ENCODE measurements at regions not wholly inside any gene's neighbourhood (a gene's known extent, or its start where the extent isn't known, plus 50 kb on each side); places are given as distances from the start of the nearest gene placed in this dataset.

- no peak overlapping the region for H3K4me3 Mint-ChIP-seq (ENCODE audit: unreplicated experiment)
- H3K36me3 Mint-ChIP-seq (ENCODE audit: unreplicated experiment): no peaks in the 10 kb centered on the region
- TF ChIP-seq CTCF (IDR thresholded peaks at IDR 0.05; ENCODE audit: partially characterized antibody, unreplicated experiment): no peak
Measured at GRCh38 chr10:8566737-8567136, 512.2 kb downstream of the GATA3 start.

GRCh38 chr10:8568401-8568800 is 513.9 kb downstream of the GATA3 start:
- Mint-ChIP-seq H3K4me3 (ENCODE audit: unreplicated experiment) (no peak overlapping the region), H3K27me3 (ENCODE audit: unreplicated experiment) (no peaks in the 10 kb centered on the region), H3K9me3 (ENCODE audit: unreplicated experiment) (no peaks in the 10 kb centered on the region), H3K4me1 (ENCODE audit: low read depth, unreplicated experiment) (no peaks in the 10 kb centered on the region), H3K36me3 (ENCODE audit: unreplicated experiment) (no peaks in the 10 kb centered on the region), H3K27ac (ENCODE audit: unreplicated experiment) (no peak overlapping the region)
- no peak for TF ChIP-seq CTCF (IDR thresholded peaks at IDR 0.05; ENCODE audit: partially characterized antibody, unreplicated experiment)
- DNase-seq: no peak

More at GRCh38 chr10:8566737-8567136, 512.2 kb downstream of the GATA3 start:
- Mint-ChIP-seq H3K27me3 (ENCODE audit: unreplicated experiment) (no peaks in the 10 kb centered on the region), H3K27ac (ENCODE audit: unreplicated experiment) (no peak overlapping the region), H3K9me3 (ENCODE audit: unreplicated experiment) (no peaks in the 10 kb centered on the region), H3K4me1 (ENCODE audit: low read depth, unreplicated experiment) (no peaks in the 10 kb centered on the region)
- no peak for DNase-seq

GRCh38 chr10:8575620-8576019 is 521.1 kb downstream of the GATA3 start:
- Mint-ChIP-seq H3K27ac (ENCODE audit: unreplicated experiment) (no peak overlapping the region), H3K9me3 (ENCODE audit: unreplicated experiment) (no peaks in the 10 kb centered on the region), H3K4me3 (ENCODE audit: unreplicated experiment) (no peak overlapping the region)

GRCh38 chr10:8576281-8576680 is 521.8 kb downstream of the GATA3 start:
- TF ChIP-seq CTCF (IDR thresholded peaks at IDR 0.05; ENCODE audit: partially characterized antibody, unreplicated experiment): no peak
- Mint-ChIP-seq H3K27ac (ENCODE audit: unreplicated experiment) (no peak overlapping the region), H3K27me3 (ENCODE audit: unreplicated experiment) (no peaks in the 10 kb centered on the region), H3K9me3 (ENCODE audit: unreplicated experiment) (no peaks in the 10 kb centered on the region), H3K4me1 (ENCODE audit: low read depth, unreplicated experiment) (no peaks in the 10 kb centered on the region), H3K4me3 (ENCODE audit: unreplicated experiment) (no peak overlapping the region), H3K36me3 (ENCODE audit: unreplicated experiment) (no peaks in the 10 kb centered on the region)
- no peak for DNase-seq

More at GRCh38 chr10:8575620-8576019, 521.1 kb downstream of the GATA3 start:
- Mint-ChIP-seq H3K27me3 (ENCODE audit: unreplicated experiment) (no peaks in the 10 kb centered on the region), H3K4me1 (ENCODE audit: low read depth, unreplicated experiment) (no peaks in the 10 kb centered on the region), H3K36me3 (ENCODE audit: unreplicated experiment) (no peaks in the 10 kb centered on the region)
- TF ChIP-seq CTCF (IDR thresholded peaks at IDR 0.05; ENCODE audit: partially characterized antibody, unreplicated experiment): no peak
- no peak for DNase-seq

DNA sequence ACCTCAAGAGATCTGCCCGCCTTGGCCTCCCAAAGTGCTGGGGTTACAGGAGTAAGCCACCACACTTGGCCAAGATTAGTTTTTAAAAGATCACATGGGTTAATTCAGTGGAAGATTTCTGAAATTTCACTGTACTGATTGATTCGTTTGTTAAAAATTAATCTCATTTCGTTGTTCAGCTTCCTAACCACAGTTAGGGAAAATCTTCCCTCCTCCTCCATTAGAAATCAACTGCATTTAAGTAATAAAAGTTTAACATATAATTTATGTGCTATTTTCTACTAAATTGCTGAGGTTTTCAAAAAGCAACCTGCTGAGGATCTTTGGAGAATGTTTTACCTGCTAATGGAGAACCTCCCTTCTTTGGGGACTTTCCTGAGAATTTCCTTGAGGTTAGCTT is 522.4 kb downstream of the GATA3 start:
- H3K27ac Mint-ChIP-seq (ENCODE audit: unreplicated experiment): no peak overlapping the region
- no peak for TF ChIP-seq CTCF (IDR thresholded peaks at IDR 0.05; ENCODE audit: partially characterized antibody, unreplicated experiment)
- no peaks in the 10 kb centered on the region for H3K27me3 Mint-ChIP-seq (ENCODE audit: unreplicated experiment)
- H3K36me3 Mint-ChIP-seq (ENCODE audit: unreplicated experiment): no peaks in the 10 kb centered on the region
- H3K4me3 Mint-ChIP-seq (ENCODE audit: unreplicated experiment): no peak overlapping the region
- no peaks in the 10 kb centered on the region for H3K4me1 Mint-ChIP-seq (ENCODE audit: low read depth, unreplicated experiment)
- H3K9me3 Mint-ChIP-seq (ENCODE audit: unreplicated experiment): no peaks in the 10 kb centered on the region
- no peak for DNase-seq
